GM23248 (cell line): ENCODE measurements at regions not wholly inside any gene's neighbourhood (a gene's known extent, or its start where the extent isn't known, plus 50 kb on each side); places are given as distances from the start of the nearest gene placed in this dataset.

Experiments
- EZH2 ChIP-seq: fragments of 200-600 bp; sonication (generic); IDR thresholded peaks from 2 replicates; pipeline ENCODE4 v1.6.1; 2018; ENCODE audit warnings: antibody characterized with exemption, mild to moderate bottlenecking; ENCODE audit not compliant: insufficient read depth, poor library complexity, severe bottlenecking
- EZH2phosphoT487 ChIP-seq: fragments of 200-600 bp; sonication (generic); IDR thresholded peaks from 2 replicates; pipeline ENCODE4 v1.6.1; 2018; ENCODE audit warnings: antibody characterized with exemption, moderate library complexity, mild to moderate bottlenecking, low read depth; ENCODE audit not compliant: insufficient read depth

DNA sequence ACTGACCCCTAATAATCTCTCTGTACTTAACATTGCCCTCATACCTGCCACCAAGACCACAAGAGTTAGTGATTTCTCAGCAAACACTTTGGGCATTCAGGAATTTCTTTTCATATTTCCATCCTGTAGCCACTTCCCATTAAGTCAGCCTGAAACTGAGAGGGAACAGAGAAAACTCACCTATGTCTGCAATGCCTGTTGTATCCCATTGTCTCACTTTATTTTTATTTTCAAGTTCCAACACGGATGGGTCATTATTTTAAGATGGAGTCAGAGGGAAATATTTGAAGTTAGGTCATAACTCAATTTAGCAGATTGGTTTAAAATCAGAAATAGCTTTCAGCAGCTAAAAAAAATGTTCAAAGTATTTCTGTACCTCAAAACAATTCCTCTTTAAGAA is 937.8 kb upstream of the CHORDC1 start:
- no peak for TF ChIP-seq EZH2
- TF ChIP-seq EZH2phosphoT487, result no peak
